Neural cell (in vitro differentiated cells): ENCODE measurements at regions not wholly inside any gene's neighbourhood (a gene's known extent, or its start where the extent isn't known, plus 50 kb on each side); places are given as distances from the start of the nearest gene placed in this dataset.

ENCODE experiments used
- H2AFZ ChIP-seq: fragments of 200-600, 300-800 bp; sonication (generic), shearing (Covaris generic); 2 replicates; pipeline ENCODE4 v1.6.0; 2014; ENCODE audit warnings: low read depth, mild to moderate bottlenecking, antibody characterized with exemption, low read length, moderate library complexity
- H3F3A ChIP-seq: fragments of 200-600 bp; shearing (Covaris generic); 2 replicates; pipeline ENCODE4 v1.6.1; 2016; ENCODE audit warnings: mild to moderate bottlenecking, moderate library complexity, mixed read lengths, antibody characterized with exemption, low read length; ENCODE audit not compliant: insufficient read depth, poor library complexity, severe bottlenecking
- H3K27ac ChIP-seq: fragments of 200-600, 300-800 bp; sonication (generic), shearing (Covaris generic); 2 replicates; pipeline ENCODE4 v1.5.1; 2014; ENCODE audit warnings: mild to moderate bottlenecking, low read length, moderate library complexity
- H3K27me3 ChIP-seq: fragments of 300-800, 200-600 bp; sonication (generic), shearing (Covaris generic); 2 replicates; pipeline ENCODE4 v1.6.0; 2014; ENCODE audit warnings: mild to moderate bottlenecking, low read depth, low read length, moderate library complexity; ENCODE audit not compliant: insufficient read depth
- H3K36me3 ChIP-seq: fragments of 300-800, 200-600 bp; sonication (generic), shearing (Covaris generic); 2 replicates; pipeline ENCODE4 v1.5.1; 2014; ENCODE audit warnings: mild to moderate bottlenecking, antibody characterized with exemption, low read length, moderate library complexity; ENCODE audit not compliant: insufficient read depth
- H3K4me2 ChIP-seq: fragments of 300-800, 200-600 bp; sonication (generic), shearing (Covaris generic); 2 replicates; pipeline ENCODE4 v1.6.0; 2014; ENCODE audit warnings: mild to moderate bottlenecking, low read length
- H3K4me3 ChIP-seq: fragments of 300-800, 200-600 bp; sonication (generic), shearing (Covaris generic); 2 replicates; pipeline ENCODE4 v1.5.1; 2014; ENCODE audit warnings: mild to moderate bottlenecking, low read length, moderate library complexity
- H3K79me2 ChIP-seq: fragments of 200-600 bp; shearing (Covaris generic); replicated peaks from 2 replicates; pipeline ENCODE4 v1.6.0; 2014; ENCODE audit warnings: mild to moderate bottlenecking, low read length, moderate library complexity; ENCODE audit not compliant: insufficient read depth
- H3K9ac ChIP-seq: fragments of 300-800, 200-600 bp; sonication (generic), shearing (Covaris generic); 2 replicates; pipeline ENCODE4 v1.6.1; 2016; ENCODE audit warnings: mild to moderate bottlenecking, low read length, mixed read lengths
- H3K9me2 ChIP-seq: fragments of 200-600 bp; shearing (Covaris generic); 2 replicates; pipeline ENCODE4 v1.6.1; 2016; ENCODE audit warnings: mild to moderate bottlenecking, low read length, mixed read lengths; ENCODE audit not compliant: insufficient read depth
- H3K9me3 ChIP-seq: fragments of 200-600, 300-800 bp; sonication (generic), shearing (Covaris generic); 2 replicates; pipeline ENCODE4 v1.6.1; 2016; ENCODE audit warnings: mild to moderate bottlenecking, mixed run types, low read length, moderate library complexity, mixed read lengths
- H4K20me1 ChIP-seq: fragments of 200-600 bp; shearing (Covaris generic); 2 replicates; pipeline ENCODE4 v1.6.1; 2016; ENCODE audit warnings: mild to moderate bottlenecking, mixed run types; ENCODE audit not compliant: insufficient read depth
- EP300 ChIP-seq: fragments of 450-650 bp; conservative IDR thresholded peaks from 2 replicates; pipeline ENCODE4 v1.6.1; 2014; ENCODE audit warnings: antibody characterized with exemption, mild to moderate bottlenecking, moderate library complexity; ENCODE audit not compliant: poor library complexity, severe bottlenecking
- EZH2 ChIP-seq: fragments of 200-600, 300-800 bp; shearing (Covaris generic), sonication (generic); IDR thresholded peaks from 2 replicates; pipeline ENCODE4 v1.6.1; 2014; ENCODE audit warnings: antibody characterized with exemption, low read length, borderline replicate concordance, mild to moderate bottlenecking; ENCODE audit not compliant: insufficient read depth, poor library complexity, severe bottlenecking
- POLR2AphosphoS5 ChIP-seq: IDR thresholded peaks from 2 replicates; pipeline ENCODE4 v1.6.1; 2012
- RAD21 ChIP-seq: fragments of 450-650 bp; conservative IDR thresholded peaks from 2 replicates; pipeline ENCODE4 v1.6.1; 2014; ENCODE audit warnings: antibody characterized with exemption, mild to moderate bottlenecking, moderate library complexity
- SMC3 ChIP-seq: fragments of 450-650 bp; conservative IDR thresholded peaks from 2 replicates; pipeline ENCODE4 v1.6.1; 2014; ENCODE audit warnings: antibody characterized with exemption, mild to moderate bottlenecking, moderate library complexity; ENCODE audit not compliant: poor library complexity
- TAF1 ChIP-seq: IDR thresholded peaks from 2 replicates; pipeline ENCODE4 v1.6.1; 2012; ENCODE audit warnings: low read depth
- TF ChIP-seq, protein P1 (sequence below): IDR thresholded peaks from 2 replicates; pipeline ENCODE4 v1.6.1; 2012; ENCODE audit warnings: borderline replicate concordance
- TF ChIP-seq, protein P2 (sequence below): fragments of 450-650 bp; IDR thresholded peaks from 2 replicates; pipeline ENCODE4 v1.5.1; 2014; ENCODE audit warnings: antibody characterized with exemption, mild to moderate bottlenecking, moderate library complexity; ENCODE audit not compliant: poor library complexity, severe bottlenecking

DNA sequence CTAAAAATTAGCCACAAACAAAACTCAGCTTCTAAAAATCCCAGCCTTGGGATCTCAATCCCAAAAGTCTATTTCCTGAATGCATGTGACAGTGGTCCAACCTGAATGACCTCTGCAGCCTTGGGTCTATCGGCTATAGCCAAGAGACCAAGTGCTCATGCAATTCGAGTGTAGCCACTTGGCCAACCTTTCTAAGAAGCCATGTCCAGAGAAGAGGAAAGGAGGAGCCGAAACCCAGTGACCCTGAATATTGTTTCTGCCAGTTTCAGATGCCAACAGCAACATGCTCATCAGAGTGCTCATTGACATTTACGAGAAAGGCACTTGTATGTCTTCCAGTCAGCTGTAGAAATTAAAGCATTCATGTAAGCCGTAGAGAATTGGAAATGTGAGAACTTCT, 1231.9 kb downstream of the NLGN4Y start:
- H3K9me3 ChIP-seq: no peaks in the 10 kb centered on the region
- H3K27ac ChIP-seq: no peak overlapping the region
- no peak overlapping the region for H3K9ac ChIP-seq
- no peaks in the 10 kb centered on the region for H3K79me2 ChIP-seq
- no peaks in the 10 kb centered on the region for H3K9me2 ChIP-seq
- no peaks in the 10 kb centered on the region for H3F3A ChIP-seq
- no peak overlapping the region for H2AFZ ChIP-seq
- no peak overlapping the region for H3K4me3 ChIP-seq
- H4K20me1 ChIP-seq: no peaks in the 10 kb centered on the region
- no peak overlapping the region for H3K4me2 ChIP-seq
- TF ChIP-seq SMC3 (no peak), POLR2AphosphoS5 (no peak), EP300 (no peak), TAF1 (no peak), RAD21 (no peak), EZH2 (no peak)
- TF ChIP-seq, protein P1, sequence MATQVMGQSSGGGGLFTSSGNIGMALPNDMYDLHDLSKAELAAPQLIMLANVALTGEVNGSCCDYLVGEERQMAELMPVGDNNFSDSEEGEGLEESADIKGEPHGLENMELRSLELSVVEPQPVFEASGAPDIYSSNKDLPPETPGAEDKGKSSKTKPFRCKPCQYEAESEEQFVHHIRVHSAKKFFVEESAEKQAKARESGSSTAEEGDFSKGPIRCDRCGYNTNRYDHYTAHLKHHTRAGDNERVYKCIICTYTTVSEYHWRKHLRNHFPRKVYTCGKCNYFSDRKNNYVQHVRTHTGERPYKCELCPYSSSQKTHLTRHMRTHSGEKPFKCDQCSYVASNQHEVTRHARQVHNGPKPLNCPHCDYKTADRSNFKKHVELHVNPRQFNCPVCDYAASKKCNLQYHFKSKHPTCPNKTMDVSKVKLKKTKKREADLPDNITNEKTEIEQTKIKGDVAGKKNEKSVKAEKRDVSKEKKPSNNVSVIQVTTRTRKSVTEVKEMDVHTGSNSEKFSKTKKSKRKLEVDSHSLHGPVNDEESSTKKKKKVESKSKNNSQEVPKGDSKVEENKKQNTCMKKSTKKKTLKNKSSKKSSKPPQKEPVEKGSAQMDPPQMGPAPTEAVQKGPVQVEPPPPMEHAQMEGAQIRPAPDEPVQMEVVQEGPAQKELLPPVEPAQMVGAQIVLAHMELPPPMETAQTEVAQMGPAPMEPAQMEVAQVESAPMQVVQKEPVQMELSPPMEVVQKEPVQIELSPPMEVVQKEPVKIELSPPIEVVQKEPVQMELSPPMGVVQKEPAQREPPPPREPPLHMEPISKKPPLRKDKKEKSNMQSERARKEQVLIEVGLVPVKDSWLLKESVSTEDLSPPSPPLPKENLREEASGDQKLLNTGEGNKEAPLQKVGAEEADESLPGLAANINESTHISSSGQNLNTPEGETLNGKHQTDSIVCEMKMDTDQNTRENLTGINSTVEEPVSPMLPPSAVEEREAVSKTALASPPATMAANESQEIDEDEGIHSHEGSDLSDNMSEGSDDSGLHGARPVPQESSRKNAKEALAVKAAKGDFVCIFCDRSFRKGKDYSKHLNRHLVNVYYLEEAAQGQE: no peak
- TF ChIP-seq, protein P2, sequence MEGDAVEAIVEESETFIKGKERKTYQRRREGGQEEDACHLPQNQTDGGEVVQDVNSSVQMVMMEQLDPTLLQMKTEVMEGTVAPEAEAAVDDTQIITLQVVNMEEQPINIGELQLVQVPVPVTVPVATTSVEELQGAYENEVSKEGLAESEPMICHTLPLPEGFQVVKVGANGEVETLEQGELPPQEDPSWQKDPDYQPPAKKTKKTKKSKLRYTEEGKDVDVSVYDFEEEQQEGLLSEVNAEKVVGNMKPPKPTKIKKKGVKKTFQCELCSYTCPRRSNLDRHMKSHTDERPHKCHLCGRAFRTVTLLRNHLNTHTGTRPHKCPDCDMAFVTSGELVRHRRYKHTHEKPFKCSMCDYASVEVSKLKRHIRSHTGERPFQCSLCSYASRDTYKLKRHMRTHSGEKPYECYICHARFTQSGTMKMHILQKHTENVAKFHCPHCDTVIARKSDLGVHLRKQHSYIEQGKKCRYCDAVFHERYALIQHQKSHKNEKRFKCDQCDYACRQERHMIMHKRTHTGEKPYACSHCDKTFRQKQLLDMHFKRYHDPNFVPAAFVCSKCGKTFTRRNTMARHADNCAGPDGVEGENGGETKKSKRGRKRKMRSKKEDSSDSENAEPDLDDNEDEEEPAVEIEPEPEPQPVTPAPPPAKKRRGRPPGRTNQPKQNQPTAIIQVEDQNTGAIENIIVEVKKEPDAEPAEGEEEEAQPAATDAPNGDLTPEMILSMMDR: no peak
- H3K36me3 ChIP-seq: no peaks in the 10 kb centered on the region
- no peaks in the 10 kb centered on the region for H3K27me3 ChIP-seq

DNA sequence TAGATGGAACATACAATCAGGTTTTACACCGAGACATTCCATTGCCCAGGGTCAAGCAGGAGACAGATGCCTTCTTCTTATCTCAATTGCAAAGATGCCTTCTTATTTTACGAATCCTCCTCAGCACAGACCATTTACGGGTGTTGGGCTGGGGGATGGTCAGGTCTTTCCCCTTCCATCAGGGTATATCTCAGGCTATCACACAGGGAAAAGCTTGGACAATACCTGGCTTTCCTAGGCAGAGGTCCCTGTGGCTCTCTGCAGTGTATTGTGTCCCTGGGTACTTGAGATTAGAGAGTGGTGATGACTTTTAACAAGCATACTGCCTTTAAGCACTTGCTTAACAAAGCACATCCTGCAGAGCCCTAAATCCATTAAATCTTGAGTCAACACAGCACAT, 1249.2 kb downstream of the NLGN4Y start:
- H2AFZ ChIP-seq: no peak overlapping the region
- H3K9me2 ChIP-seq: no peaks in the 10 kb centered on the region
- no peaks in the 10 kb centered on the region for H3K27me3 ChIP-seq
- no peaks in the 10 kb centered on the region for H4K20me1 ChIP-seq
- no peak overlapping the region for H3K27ac ChIP-seq
- TF ChIP-seq RAD21 (no peak), SMC3 (no peak), EZH2 (no peak), TAF1 (no peak), POLR2AphosphoS5 (no peak), EP300 (no peak)
- TF ChIP-seq, protein P1: no peak
- no peaks in the 10 kb centered on the region for H3K79me2 ChIP-seq
- no peaks in the 10 kb centered on the region for H3K36me3 ChIP-seq
- H3K4me3 ChIP-seq: no peak overlapping the region
- no peaks in the 10 kb centered on the region for H3K9me3 ChIP-seq
- no peaks in the 10 kb centered on the region for H3F3A ChIP-seq
- H3K9ac ChIP-seq: no peak overlapping the region
- H3K4me2 ChIP-seq: no peak overlapping the region
